ENCODE measurements at regions not wholly inside any gene's neighbourhood (a gene's known extent, or its start where the extent isn't known, plus 50 kb on each side); places are given as distances from the start of the nearest gene placed in this dataset.

- no peak for TF ChIP-seq CTCF (IDR thresholded peaks at IDR 0.05)
- TF ChIP-seq POLR2A (IDR thresholded peaks at IDR 0.05): no peak
Measured at GRCh38 chr9:95764533-95765319, 110.8 kb upstream of the ERCC6L2 start.
